ENCODE measurements at regions not wholly inside any gene's neighbourhood (a gene's known extent, or its start where the extent isn't known, plus 50 kb on each side); places are given as distances from the start of the nearest gene placed in this dataset.

GRCh38 chrX:56089376-56089775, 142.8 kb upstream of the KLF8 start:
- TF ChIP-seq CTCF (IDR thresholded peaks at IDR 0.05) (no peak), POLR2A (IDR thresholded peaks at IDR 0.05) (no peak)

All from right lobe of liver (tissue), 4 donors.